HTR-8/SVneo (cell line): ENCODE measurements at regions not wholly inside any gene's neighbourhood (a gene's known extent, or its start where the extent isn't known, plus 50 kb on each side); places are given as distances from the start of the nearest gene placed in this dataset.

Experiments
- DNase-seq: peaks from one replicate; pipeline ENCODE4 v3.0.0; 2011; ENCODE audit warnings: low spot score, mixed read lengths; ENCODE audit not compliant: insufficient read length
- FAIRE-seq: peaks from 2 replicates; lab custom pipeline; 2011; peaks lifted over from hg19 to GRCh38; lab: Jason Lieb, UNC

DNA sequence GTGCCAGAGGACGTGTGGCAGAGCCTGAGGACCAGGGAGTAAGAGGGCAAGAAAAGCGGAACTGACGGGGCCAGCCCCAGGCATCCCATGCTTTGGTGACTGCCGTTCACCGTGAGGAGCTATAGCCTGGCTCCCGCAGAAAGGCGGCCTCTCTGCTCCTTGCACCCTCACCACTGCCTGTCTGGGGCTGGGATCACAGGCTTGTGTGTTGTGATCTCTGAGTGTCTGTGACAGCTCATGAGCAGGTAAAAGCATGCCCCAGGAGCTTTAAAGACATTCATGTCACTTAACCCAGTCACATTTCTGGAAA lies 266.8 kb upstream of the RAB6C start:
- FAIRE-seq, result no peak
- DNase-seq, result no peak

DNA sequence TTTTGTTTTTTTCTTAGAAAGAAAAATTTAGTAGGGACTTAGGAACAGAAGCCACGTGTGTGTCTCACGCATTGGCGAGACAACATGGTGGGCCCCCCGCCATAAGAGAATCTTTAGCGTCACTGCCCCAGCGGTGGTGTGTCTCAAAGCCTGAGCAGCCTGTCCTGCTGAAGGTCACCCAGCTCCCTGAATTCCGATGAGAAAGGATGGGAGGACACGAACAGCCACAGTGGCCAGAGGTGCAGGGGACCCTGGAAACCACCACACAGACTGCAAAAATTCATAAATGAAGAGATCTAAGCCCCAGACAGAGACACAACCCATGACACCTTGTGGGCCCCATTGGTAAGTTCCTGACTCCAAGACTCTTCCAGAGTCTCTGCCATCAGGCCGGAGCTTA lies 266.1 kb upstream of the RAB6C start:
- DNase-seq (no peak), FAIRE-seq (no peak)

DNA sequence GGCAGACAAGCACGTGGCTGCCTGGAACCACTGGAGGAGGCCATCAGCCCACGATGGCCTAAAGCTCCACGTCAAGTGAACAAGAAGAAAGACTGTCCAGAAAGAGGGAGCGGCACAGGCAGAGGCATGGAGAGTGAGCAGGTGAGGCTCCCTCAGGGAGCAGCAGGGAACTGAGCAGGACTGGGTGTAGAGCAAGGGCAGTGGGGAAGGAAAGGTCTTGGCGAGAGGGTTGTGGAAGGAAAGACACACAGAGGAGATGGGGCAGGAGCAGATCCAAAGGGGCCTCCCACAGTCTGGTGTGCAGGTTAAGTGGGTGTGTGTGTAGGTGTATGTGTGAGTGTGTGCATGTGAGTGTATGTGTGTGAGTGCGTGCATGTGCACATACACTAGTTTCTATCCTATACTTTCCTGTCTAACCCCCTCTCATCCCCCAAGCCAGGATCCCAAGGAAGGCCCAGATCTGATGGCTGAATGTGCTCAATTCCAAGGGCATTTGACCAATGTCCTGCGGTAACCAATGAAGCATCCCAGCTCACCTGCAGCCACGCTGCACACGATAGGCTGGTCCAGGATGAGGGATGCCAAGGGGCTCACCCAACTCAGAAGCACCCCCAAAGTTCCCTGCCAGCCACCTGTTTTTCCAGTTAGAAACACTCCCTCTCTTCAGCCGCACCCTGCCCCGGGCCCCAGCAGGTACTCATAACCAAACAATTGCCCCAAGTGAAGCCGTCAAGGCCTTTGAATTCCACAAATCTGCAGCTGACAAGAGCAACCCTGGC lies 262.5 kb upstream of the RAB6C start:
- no peak for DNase-seq
- FAIRE-seq, result no peak

DNA sequence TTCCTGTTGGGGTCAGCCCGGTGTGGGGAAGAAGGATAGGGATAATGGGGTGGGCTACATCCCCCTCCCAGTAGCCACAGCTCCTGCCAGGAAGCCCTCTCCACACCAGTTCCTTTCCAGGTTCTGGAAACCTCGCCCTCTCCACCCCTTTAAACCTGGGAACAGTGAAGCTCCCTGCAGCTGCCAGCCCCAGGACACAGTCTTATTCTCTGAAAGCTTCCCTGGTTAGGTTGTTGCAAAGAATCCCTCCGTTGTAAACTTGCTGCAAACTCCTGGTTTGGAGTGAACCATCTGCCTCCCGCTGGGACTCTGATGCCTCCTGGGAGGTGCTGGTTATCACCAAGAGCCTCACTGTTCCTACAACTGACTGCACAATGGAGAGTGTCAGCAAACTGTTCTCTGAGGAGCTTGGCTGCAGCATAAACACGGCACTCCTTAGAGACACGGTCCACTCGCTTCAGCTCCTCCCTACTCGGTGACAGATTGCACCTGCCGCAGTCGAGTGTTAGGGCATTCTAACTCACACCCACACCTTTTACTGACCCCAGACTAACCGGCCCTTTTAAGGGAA lies 261.8 kb upstream of the RAB6C start:
- no peak for DNase-seq
- FAIRE-seq, result no peak

DNA sequence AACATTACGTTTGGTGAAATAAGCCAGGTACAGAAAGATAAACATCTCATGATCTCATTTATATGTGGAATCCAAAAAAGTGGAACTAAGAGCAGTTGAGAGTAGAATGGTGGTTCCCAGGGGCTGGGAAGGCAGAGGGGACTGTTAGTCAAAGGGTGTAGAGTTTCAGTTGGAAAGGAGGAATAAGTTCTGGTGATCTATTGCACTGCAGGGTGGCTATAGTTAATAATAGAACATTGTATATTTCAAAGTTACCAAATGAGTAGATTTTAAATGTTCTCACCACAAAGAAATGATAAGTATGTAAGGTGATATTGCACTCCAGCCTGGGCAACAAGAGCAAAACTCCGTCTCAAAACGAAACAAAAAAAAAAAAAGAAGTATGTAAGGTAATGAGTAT lies 260.1 kb upstream of the RAB6C start:
- DNase-seq, result no peak
- FAIRE-seq, result no peak

DNA sequence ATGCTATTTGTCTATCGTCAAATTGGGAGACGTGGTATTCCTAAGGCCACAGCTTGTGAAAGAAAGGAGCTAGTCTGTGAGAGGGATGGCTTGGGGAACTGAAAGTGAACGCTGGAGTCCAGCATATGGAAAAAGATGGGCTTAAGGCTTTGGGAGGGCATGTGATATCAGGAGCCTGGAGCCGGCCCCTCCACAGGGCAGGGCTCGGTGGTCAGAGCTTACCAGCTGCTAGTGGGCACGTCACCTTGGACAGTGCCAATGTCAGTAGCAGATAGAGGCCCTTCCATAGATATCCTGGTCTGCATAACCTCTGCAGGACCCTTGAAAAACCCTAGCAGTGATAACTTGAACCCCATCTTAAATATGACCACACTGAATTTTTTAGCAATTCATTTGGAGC lies 259.1 kb upstream of the RAB6C start:
- no peak for DNase-seq
- FAIRE-seq, result no peak

DNA sequence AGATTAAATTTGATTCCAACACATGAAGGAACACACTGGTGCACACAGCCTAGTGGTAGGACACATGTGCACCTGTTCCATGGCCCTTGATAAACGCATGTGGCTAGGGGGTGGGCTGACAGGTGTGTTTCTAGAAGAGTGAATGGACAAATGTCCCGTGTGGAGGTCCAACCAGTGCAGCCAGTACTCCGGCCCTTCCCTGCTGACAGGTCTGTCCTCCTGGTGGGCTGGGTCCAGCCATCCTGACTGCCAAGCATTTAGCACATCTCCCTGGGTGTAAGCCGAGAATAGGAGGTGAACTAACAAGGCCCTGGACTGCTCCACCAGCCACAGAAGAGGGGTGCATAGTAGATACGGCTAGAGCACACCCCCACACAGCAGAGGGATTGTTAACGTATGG lies 258.7 kb upstream of the RAB6C start:
- FAIRE-seq, result no peak
- no peak for DNase-seq

DNA sequence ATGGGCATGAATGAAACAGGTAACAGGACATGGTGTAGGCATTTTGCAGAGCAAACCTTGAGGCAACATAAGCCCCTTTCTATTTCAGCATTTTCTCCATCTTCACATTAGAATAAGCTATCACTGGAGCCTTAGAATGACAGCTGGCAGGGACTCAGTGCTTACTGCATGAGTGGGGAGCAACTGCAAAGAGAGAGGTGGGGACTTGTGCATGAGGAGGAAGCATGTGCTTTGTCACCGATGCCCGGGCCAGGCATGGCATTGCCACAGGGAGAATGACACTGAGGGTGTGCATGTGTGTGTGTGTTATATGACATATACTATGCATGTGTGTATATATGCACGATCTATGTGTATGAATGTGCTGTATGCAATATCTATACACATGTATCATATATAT lies 258.2 kb upstream of the RAB6C start:
- DNase-seq (no peak), FAIRE-seq (no peak)

DNA sequence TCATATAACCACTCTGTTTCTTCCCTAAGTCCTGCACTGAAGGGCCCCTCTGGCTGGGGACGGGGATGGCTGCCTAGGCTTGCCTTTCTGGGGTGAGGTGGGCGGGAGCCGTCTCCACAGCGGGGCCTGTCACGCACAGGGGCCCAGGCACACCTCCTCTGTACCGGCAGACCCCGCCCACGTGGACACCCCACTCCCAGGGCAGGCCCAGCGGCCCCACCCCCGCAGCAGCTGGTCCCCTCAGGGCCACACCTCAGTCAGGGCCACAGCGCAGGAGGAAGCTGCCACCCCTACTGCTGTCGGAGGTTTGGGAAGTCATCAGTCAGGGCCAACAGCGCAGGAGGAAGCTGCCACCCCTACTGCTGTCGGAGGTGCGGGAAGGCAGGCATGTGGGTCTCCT lies 257.6 kb upstream of the RAB6C start:
- DNase-seq, result no peak
- FAIRE-seq, result no peak

DNA sequence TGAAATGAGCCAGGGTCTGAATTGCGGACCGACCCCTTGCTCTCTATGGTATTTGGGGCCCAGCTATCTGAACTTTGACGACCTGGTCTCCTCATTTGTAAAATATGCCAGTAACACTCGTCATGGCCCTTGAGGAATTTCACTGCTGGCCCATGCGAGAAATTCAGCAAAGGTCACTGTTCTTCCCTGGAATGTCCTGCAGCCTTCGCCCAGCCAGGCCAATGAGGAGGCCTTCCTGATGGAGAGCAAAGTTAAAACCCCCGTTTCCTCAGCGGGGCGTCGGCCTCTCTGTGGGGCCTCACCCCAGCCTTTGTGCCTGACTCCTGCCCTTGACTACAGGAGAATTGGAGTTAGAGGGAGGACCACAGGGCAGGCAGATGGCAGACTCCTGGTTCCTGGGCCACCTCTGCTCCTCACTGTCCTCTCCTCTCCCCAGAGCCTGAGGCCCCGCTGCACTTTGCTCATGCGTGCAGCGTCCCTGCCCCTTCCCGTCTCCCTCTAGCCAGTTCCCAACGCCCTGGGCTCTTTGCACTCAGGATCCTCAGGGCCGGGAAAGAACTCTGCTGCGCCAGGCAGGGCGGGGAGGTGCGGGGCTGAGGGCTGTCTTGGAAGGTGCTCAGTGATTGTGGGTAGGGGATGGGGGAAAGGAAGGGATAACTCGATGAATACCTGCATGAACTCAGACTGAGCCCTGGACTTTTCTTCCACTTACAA lies 257.0 kb upstream of the RAB6C start:
- FAIRE-seq (no peak), DNase-seq (no peak)

DNA sequence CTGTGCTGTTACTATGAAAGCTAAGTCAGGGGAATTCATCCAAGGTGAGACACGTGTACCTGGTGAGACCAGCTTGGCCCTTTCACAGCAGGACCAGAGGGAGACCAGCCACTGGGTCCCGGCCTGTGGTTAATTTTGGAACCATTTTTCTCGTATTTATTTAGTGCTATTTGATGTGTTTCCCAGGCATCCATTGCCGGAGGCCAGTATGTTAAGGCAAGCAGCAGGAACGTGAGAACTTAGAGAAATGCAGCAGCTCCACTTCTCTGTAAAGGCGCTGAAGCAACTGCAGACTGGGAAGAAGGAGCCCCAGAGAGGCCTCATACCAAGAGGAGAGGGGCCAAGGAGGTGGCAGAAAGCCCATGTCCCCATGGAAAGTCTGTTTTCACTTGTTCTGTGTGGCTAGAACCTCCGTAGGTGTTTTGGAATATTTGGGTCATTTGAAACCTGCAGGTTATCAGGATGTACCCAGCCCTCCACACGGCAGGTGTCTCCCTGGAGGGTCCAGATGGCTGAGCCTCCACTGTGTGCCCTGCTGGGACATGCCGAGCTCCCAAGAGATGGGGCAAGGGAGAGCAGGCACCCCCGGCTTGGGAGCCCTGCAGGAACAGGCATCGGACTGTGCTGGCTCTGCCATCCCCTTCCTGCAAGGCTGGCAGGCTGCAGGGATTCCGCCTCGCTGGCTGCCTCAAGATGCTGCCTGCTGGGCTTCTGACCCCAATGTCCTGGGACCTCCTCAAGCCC lies 256.0 kb upstream of the RAB6C start:
- FAIRE-seq, result no peak

DNA sequence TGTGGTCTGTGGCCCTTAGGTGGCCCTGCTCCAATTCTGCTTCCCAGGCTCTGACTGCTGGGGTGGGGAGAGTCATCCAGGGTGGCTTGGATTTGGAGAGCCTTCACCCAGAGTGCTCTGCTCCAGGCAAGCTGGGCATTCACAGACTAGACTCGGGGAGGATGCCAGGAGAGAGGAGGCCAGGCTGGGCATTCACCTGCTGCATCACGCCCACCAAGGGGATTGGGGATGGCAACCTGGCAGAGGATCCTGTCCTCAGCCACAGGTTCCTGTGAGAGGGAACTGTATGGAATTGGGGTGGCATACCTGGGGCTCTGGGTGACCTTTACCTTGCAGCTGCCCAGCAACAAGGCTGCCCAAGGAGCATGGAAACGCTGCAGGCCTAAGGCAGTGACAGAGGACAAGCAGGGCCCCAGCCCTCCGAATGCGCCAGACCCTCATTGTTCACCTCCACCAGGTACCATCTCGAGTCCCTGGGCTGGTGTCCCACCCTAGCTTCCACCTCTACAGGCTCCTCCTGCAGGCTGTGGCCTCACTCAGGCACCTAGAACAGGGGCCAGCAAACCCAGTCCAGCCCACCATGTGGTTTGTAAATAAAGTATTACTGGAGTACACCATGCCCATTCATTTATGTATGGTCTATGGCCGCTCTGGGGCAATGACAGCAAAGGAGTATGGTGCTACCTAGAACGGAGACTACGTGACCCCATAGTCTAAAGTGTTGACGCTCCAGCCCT lies 255.3 kb upstream of the RAB6C start:
- no peak for DNase-seq
- no peak for FAIRE-seq

More for the DNA sequence above, 256.0 kb upstream of the RAB6C start:
- DNase-seq, result no peak

DNA sequence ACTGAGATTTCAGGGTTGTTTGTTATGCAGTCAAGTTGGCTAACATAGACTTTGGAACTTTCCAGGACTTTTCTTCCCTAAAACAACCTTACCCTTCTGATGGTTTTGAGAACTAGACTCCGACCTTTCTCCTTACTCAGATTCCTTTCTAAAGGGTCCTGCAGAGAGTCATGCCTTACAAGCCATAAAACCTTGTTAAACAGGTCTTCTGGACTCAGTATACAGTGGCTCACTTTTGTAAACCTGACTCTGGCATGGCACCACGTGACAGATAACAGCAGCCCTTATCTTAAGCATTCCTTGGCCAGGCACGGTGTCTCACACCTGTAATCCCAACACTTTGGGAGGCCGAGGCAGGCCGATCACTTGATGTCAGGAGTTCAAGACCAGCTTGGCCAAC lies 253.2 kb upstream of the RAB6C start:
- FAIRE-seq (no peak), DNase-seq (no peak)

DNA sequence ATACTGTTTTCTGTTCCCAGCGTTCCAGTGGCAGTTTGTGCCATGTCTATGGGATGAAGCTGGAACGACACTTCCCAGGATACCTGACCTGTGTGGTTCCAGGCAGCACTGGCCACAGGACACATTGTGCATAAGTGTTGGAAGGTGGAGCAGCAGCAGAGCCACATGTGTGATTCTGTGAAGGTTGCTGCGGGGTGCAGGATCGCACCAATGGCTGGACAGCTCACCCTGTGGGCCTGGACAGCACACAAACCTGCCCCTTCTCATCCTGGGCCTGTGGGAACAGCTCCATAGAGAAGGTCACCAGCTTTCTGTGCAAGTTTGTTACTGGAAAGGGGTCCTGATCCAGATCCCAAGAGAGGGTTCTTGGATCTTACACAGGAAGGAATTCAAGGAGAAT lies 252.2 kb upstream of the RAB6C start:
- no peak for DNase-seq

DNA sequence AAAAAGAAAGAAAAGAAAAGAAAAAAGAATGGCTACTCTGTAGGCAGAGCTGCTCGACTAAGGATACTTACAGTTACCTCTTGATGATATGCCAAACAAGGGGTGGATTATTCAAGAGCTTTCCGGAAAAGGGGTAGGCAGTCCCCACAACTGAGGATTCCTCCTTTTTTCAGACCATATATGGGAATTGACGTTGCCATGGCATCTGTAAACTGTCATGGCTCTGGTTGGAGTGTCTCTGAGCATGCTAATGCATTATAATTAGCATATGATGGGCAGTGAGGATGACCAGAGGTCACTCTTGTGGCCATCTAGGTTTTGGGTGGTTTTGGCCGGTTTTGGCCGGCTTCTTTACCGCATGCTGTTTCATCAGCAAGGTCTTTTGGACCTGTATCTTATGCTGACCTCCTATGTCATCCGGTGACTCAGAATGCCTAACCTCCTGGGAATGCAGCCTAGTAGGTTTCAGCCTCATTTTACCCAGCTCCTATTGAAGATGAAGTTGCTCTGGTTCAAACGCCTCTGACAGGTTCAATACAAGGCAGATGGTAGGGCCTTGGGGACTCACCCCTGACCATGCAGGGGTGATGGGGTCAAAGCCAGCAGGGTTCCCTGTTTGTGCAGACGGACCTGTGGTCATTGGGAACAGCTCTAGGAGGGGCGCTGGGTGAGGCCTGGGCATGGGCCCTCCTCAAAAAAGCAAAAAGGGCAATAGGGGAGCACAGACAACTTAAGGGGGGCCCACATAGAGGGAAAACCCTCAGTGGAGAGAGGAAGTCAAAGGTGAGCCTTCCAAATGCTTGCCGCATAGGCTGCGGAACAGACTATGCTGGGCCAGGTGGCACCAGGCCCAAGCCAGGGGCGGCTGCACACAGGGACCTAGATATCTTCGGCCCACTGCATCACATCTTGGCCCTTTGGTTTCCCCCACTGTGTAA lies 251.2 kb upstream of the RAB6C start:
- DNase-seq (no peak), FAIRE-seq (no peak)

More for the DNA sequence above, 252.2 kb upstream of the RAB6C start:
- FAIRE-seq, result no peak

DNA sequence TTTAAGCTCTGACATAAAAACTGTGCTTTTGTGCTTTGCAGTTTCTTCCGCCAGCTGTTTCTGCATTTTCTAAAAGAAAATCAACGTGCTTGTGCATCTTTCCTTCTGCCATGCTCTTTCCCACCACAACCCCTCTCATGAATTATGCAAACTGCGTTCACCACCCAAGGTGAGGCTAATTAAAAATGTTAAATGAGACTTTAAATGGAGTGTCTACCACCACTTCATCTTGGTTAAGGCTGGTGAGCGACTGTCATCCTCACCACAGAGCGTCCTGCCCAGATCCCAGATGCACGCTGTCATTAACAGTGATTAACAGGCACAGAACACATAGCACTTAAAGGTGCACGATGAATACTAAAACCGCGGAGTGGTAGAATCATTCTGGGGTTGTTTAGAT lies 250.5 kb upstream of the RAB6C start:
- DNase-seq (no peak), FAIRE-seq (no peak)

DNA sequence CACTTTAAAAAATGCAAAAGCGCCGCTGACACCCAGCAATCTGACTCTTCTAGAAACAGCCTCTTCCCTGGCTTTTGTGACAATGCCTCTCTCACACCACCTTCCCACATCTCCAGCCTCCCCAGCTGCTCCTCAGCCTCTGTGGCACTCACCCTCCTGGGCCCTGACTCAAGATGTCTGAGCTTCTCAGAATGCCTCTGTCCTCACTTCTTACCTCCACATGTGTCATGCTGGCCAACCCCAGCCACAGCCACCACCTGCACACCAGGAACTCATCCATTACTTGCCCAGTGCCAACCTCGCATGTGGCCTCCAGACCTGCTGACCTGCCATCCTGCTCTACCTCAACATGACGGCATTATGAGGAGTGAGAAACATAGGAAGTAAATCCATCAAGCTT lies 249.8 kb upstream of the RAB6C start:
- FAIRE-seq (no peak), DNase-seq (no peak)

DNA sequence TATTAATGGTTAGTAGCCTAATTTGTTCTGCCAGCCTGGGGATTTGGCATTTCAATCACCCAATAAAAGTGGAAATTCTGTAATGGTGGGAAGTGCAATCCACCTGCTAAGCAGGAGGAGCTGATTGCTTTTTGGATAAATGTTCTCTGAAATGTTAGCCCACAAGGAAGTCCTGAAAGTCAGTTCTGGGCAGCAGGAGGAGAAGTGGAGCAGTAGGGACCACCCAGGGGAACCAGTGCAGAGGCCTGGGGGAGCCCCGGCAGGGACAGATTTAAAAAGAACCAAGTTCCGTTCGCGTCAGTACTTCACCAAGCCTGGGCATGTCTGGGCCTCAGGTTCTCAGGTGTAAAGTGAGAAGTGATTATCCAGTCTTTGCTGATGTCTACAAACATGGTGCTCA lies 248.5 kb upstream of the RAB6C start:
- DNase-seq, result no peak
- no peak for FAIRE-seq

DNA sequence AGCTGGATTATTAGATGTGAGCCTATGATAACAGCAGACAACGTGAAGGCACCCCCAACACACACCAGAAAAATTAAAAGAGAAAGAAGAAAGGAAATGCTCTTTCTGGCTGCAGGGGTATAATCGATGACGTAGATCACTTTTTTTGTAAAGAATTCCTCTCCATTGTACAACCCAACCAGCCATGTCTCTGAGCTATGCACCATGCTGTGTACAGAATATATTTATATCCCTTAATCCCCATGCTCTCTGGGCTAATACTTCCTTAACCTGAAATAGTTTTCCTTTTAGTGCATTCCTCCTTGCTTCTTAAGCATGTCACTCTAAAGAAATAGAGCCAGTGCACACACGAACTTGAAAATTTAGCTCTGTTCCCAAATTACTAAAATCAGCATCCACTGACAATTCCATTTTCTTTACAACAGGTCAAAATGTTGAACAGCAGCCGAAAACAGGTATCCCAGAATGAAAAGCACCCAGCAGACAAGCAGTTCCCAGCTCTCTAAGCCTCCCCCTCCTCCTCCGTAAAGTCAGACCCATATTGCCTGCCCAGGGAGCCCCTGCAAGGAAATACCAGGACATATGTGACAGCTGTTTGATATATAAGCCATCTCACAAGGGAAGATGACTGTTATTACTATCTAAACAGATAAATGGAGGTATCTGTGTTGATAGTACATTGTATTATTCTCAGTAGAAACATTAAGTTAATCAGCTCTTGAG lies 247.4 kb upstream of the RAB6C start:
- FAIRE-seq (no peak), DNase-seq (no peak)
